Activated CD4-positive, CD25-positive, alpha-beta regulatory T cell treated with anti-CD3 and anti-CD28 coated beads, Interleukin-2, amount 50 U/mL, for 72 hours (primary cell): ENCODE measurements at regions not wholly inside any gene's neighbourhood (a gene's known extent, or its start where the extent isn't known, plus 50 kb on each side); places are given as distances from the start of the nearest gene placed in this dataset.

Source experiments
- DNase-seq: peaks from one replicate; pipeline ENCODE4 v3.0.0; 2021

DNA sequence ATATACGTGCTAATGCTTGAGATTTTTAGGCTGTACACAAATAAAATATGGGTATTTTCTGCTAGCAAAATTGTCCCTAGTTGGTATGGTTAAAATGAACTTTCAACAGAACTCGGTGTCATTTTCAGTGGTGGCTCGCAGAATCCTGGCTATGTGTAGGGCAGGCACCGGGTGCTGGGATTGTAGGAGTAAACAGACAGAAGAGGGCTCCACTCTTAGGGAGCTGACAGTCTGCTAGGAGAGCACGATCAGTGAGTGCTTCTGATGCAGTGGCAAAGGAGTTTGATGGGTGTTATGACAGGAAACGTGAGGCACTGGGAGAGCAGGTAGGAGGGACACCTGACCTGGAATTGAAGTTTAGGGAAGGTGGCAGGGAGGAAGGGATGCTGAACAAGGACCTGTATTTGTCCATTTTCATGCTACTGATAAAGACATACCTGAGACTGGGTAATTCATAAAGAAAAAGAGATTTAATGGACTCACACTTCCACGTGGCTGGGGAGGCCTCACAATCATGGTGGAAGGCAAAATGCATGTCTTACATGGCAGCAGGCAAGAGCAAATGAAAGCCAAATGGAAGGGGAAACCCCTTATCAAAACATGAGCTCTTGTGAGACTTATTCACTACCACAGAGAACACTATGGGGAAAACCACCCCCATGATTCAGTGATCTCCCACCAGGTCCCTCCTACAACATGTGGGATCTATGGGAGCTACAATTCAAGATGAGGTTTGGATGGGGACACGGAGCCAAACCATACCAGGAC lies 105.4 kb upstream of the LCLAT1 start:
- DNase-seq, result no peak

DNA sequence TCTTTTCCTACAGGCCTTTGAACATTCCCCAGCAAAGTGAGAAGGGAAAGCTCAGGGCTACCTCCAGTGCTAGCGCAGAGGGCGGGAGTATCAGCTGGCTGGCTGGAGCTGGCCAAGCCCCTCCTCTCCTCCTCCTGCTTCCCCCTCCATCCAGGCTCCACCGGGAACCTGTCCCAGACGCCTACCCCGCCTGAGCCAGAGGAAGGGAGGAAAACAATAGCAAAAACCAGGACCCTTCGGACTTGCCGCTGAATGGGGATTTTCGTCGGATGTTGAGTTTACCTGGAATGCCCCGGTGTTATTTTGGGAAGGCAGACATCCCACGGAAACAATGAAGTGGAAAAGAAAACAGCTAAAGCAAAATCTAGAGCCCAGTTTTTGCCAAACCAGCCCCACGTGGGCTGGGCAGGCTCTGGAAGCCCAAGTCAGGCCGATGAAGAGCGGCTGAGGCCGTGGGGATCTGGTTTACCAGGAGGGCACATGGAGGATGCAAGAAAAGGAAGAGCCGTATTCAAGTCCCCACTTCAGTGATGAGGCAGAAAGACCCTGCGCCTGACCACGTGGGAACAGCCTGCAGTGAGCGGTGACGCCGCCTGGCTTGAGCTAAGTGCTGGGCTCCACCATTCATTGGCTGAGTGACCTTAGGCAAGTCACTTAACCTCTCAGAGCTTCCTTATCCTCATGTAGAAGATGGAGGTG lies 100.4 kb upstream of the LCLAT1 start:
- DNase-seq, result no peak

DNA sequence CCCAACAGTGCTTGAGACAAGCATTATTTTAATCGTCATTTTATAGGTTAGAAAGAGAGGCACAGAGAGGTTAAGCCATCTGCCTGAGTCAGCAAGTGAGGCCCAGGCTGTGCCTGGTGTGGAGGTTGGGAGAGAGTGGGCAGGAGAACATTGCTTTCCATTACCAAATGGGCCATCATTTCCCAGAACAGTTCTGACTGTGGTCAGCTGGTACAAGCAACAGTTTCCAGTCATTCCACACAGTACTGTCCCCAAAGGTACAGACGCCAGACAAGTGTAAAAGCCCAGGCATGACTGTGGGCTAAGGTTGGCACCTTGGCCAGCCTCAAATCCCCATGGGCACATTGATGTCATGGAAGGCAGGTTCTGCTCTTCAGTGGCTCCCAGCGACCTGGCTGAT lies 98.2 kb upstream of the LCLAT1 start:
- no peak for DNase-seq

DNA sequence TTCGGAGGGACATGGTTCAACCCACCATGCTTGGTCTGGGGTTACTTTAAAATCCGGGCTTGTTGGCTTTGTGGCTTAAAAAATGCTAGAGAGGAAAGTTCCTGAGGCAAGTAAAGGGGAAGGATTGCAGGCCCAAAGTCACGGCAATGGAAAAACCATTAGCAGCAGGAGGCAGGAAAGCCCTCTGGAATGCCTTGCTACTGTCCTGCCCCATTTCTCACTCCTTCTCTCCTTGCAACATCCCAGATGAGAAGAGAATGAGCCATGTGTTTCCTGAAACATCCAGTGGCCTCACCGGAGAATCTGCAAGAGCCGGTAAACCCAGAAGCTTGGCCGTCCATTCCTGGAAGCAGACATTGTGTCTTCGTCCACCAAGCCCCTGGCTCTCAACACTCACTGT lies 97.4 kb upstream of the LCLAT1 start:
- DNase-seq, result no peak

DNA sequence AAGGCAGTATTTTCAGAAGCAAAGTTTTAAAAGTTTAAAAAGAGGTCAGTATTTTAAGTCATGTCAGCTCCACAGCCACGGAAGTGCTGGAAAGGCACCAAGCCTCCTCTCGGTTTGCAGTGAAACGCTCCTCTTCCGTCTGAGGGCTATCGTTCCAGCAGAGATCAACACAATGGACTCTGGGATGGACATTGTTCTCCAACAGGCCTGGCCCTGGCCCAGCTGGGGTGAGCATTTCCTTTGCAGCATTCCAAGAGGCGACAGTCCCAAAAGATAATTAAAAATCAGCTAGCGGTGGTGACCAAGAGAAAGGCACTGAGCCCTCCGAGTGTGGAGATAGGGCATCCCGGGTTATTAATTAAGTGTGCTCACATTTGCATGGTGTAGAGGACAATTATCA lies 95.9 kb upstream of the LCLAT1 start:
- DNase-seq, result no peak

DNA sequence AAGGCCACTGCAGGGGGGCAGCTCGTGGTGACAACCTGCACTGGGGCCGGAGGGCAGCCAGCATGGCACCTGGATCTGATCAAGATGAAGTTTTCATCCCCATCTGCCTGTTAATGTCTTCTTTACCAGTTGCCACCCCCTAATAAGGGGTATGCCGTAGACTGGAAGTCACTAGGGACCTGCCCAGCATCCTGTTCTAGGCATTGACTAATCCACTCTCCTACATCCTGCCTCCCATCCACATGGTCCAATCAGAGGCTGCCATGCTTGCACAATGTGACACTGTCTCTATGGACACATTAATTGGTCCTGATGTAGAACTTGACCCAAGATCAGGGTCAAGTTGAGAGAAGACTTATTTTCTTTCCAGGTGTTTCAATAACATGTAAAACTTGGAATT lies 95.1 kb upstream of the LCLAT1 start:
- DNase-seq, result no peak

DNA sequence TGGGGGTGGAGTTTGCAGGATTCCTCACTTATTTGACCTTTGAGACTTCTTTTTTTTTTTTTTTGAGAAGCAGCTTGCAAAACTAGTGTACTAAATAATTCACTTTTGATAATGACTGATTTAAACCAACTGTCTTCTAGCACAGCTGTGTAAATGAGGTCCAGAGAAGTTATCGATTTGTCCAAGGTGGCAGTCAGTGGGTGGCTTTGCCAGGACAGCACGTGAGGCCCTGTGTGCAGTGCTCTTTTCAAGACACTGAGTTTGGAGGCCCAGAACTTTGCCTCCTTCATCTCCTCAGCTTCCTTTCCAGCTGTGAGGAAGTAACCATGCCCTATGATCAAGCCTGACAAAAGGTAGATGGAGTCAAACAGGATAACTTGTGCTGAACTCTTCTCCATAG lies 92.9 kb upstream of the LCLAT1 start:
- DNase-seq, result no peak

DNA sequence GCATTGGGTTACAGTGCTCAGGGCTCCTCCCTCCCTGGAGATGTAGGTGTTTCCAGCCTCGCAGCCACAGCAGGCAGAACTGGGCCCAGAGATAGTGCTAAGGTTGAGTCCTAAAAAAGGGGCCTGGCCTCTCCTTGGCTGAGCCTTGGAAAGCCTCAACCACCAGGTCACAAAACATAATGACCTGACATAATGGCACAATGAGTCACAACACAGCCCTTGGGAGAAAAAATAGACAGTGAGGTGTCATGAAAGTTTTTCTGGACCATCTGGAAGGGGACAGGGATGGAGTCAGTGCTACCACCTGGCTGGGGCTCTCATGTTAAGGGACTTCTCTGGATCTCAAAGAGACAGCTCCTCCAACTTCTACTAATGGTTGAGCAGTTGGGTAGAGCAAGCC lies 92.4 kb upstream of the LCLAT1 start:
- DNase-seq, result no peak

DNA sequence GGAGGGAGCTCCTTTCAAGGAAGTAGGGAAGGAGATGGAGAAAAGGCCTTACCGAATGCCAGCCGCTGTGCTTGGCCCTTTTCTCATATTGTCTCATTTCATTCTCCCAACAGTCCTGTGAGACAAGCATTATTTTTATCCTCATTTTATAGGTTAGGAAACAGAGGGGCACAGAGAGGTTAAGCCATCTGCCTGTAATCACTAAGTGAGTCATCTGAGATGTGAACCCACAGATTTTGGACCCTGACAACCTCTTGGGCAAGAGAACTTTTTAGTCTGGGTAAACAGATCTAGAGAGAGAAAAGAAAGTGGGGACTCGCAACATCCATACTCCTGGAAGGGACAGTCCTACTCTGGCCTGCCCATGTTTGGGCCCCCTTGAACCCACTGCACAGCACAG lies 91.7 kb upstream of the LCLAT1 start:
- DNase-seq, result no peak

DNA sequence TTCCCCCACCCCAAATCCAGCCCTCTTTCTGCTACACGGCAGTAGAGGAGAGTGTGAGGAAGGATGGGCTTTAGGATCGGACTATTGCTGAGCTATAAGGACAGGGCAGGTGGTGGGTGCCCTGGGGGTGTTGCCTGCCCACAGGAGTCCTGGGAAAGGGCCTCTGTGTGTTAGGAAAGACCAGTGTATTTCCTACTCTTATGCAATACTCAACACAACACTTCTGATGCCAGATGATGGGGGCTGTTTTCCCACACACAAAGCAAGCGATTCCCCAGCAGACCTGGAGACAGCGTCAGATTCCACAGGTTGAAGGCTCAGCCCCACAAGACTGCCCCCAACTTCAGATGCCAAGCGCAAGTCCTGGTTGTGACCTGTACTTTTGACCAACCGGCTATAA lies 91.0 kb upstream of the LCLAT1 start:
- DNase-seq, result no peak

DNA sequence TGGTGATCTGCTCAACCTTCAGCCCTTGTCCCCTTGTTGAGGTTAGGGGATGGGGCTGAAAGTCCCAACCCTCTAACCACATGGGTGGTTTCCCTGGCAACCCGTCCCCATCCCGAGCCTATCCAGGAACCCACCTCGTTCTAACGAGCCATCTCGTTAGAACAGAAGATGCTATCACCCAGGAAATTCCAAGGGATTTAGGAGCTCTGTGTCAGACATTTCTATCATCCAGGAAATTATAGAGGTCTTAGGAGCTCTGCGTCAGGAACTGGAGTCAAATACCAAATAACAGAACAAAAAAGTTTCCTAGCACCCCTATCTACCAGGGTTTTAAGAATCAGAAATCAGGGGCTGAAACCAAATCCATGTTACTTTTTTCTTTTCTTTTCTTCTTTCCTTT lies 90.3 kb upstream of the LCLAT1 start:
- no peak for DNase-seq

DNA sequence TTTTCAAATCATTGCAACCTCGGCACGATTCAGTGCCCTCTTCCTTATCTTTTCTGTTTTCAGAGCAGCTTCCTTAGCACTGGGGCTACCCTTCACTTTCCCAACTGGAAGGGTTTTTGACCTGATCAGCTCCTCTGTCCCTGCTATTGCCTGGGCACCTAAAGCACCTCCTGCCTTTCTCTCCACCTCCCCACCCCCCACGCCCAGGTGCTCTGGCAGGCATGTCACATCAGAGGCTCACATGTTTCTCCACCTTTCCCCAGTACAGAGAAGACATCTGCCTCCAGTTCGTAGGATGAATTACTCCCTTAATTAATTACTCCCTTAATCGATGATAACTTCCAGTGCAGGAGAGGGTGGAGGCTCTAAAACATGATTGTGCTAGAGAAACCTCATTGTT lies 88.7 kb upstream of the LCLAT1 start:
- DNase-seq, result no peak

DNA sequence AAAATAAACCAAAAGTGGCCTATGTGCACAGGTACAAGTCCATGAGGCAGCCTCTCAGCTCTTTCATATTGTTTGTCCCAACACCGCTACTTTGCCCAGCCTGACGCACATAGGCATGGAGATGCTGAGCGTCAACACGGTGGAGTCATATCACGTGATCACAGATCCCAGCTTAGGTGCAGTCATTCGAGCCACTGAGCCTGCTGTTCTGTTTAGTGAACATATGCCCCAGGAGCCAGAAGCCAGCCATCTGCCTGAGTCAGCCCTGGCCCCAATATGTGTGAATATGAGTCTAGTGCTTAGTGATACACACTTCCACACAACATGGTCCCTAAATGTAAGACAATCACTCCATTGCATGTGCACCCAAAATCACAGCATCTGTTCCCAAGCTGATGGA lies 88.2 kb upstream of the LCLAT1 start:
- DNase-seq, result no peak

DNA sequence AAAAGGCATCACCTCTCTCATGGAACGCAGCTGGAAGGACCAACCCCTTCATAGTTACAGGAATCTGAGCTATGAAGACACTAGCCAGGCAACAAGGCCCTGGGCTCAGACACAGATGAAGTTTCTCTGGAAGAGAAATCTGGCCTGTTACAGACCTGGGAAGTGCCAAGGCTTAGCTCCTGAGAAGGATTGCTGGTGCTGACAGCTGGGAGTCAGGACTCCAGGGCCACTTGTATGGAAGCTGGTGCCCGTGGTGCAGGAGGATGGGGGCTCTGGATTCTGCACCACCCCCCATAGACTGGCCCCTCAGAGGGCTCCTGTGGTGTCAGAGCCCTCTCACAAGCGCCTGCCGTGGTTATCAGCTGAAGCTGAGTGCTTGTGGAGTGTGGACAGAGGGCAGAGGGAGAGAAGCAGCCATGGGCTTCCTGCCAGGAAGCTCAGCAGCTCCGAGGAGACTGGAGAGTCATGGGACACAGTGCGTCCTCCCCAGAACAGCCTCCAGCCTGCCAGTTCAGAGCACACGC lies 87.3 kb upstream of the LCLAT1 start:
- DNase-seq, result no peak

DNA sequence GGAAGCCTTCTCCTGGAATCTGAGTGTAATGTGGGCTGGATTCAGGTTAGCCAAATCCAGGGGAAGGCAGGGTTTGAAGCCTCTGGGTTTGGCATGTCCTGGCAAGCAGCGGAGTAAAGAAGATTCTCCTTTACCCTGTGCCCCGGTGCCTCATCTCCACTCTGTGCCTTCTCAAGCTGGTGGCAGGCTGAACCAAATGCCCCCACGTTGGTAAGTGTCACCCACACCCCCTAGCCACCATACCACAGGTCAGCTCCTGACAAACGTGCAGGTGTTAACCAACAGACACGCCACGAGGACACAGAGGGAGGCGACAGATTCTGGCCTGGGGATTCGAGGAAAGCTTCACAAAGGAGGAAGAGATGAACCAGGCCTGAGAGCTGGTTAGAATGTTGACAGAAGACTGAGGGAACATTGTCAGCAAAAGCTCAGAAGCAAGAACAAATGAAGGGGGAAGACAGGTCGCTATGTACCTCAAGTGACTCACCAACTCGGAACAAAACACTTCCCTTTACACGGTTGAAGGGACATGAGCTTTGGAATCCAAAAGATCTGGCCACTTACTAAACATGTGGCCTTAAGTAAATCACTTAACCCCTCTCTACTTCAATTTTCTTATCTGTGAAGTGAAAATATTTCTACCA lies 85.2 kb upstream of the LCLAT1 start:
- no peak for DNase-seq

DNA sequence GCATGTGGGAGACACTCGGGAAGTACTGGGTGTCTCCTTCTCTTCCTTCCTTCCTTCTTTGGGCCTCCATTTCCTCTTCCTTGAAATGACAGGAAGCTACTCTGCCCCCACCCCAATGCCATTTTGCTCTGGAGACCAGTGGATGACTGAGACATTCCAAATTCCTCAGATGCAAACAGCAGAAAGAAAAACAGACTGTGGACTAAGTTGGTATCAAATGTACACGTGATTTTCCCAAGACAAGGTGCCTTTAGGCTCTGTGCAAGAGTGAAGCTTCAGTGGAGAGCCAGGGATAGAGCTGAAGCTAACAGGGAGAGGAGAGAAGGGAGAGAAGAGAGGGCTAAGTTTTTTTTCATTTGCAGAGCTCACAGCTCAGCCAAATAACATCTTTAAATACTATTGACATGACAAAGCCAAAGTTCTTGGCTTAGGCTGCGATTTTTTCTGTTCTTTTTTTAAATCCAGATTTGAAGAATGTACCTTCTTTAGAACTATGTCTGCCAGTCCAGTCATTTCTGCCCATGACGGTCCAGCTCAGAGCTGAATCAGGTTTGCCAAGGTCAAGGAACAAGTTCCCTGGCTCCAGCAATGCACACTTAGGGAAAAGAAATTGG lies 84.5 kb upstream of the LCLAT1 start:
- DNase-seq, result no peak

DNA sequence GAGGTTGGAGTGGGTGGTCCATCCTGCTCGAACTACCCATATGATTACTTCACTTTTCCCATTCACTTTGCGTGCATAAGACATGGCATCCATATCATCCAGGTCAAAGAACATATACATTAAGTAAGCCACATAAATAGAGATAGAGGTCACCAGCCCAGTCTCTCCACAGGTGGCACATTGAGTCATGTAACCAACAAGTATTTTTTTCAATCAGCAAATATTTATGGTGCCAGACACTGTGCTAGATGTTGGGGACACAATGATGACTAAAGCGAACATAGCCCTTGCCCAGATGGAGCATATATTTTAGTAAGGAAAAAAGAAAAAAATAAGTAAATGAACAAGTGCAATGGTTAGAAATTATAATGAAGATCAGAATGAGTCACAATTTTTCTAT lies 83.6 kb upstream of the LCLAT1 start:
- no peak for DNase-seq

DNA sequence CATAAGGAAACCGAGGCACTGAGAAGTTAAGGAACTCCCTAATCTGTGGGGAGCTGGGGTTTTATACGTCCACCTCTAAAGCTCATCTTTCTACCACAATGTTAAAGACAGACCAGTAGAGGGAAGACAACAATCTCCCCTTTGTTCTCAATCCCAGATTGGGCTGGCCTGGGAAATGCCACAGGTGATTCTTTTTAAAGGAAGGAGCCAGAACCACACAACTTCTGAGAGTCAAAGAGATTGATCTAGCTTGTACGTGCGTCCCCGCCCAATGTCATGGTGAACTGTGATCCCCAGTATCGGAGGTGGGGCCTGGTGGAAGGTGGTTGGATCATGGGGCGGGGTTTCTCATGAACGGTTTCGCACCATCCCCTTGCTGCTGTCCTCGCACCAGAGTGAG lies 81.8 kb upstream of the LCLAT1 start:
- DNase-seq, result no peak

DNA sequence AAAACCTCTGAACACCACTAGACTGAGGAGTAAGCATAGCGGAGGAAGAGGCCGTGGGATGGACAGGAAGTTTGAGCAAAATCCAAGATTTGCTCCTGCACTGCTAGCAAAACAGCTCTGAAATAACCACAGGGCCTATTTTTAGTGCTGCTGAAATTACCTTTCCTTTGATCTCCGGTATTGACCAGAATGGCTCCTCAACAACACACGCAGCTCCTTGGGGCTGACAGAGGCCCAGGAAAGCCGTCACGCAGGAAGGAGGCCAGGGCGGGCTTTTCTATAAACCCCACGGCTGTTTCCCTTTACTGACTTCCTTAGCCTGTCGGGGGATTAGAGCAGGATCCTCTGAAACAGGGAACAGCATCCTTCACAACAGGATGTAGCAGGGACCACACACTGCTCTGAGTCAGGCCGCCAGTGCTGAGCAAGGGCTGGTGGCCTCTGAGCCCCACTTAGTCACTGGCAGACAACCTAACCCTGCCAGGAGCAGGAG lies 80.8 kb upstream of the LCLAT1 start:
- DNase-seq, result no peak

DNA sequence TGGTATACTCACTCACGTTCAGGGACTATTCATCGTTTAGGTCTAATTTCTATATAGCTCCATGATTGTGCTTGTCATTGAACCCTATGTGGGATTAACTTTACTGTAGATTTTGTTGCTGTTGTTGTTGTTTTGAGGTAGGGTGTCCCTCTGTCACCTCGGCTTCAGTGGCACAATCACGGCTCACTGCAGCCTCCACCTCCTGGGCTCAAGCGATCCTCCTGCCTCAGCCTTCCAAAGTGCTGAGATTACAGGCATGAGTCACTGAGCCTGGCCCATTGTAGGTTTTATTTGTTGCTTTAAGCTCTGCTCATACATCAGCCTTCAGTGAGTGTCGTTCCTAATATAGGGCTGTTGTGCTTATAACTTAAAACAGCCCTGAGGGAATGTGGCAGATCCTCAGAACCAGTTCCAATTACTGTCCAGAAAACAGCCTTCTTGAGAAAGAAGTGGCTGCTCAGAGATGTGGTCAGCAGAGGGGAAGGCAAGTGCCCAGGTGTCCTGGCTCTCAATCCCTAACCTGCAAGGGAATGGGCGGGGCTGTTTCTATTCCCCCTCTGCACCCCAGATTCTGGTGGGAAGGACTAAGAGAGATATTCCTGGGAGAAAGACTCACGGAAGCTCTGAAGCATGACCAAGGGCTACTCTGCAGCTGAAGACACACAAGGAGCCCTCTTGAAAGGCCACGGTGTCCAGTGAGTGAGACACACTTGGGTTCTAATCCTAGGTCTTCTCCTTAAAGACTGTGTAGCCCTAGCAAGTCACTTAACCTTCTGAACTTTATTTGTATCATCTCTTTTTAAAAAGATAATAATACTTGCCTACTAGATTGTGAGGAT lies 79.6 kb upstream of the LCLAT1 start:
- no peak for DNase-seq

DNA sequence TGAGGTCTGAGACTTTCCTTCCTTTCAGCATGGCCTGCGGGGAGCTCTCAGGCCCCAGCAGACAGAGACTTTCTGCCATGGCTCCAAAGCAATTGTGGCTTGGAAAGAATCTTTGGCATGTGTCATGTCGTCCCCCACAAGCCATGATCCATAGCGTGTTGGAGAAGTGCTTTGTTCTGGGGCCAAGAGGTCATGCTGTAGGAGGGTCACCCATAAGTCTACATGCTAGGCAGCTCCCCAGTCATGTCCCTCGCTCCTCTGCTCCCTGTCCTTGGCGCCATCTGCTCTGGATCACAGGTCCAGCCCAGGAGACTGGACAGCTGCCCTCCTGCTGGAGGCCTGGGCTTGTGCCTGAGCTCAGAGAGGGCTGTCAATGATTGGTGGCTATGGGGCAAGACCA lies 78.8 kb upstream of the LCLAT1 start:
- DNase-seq, result no peak

DNA sequence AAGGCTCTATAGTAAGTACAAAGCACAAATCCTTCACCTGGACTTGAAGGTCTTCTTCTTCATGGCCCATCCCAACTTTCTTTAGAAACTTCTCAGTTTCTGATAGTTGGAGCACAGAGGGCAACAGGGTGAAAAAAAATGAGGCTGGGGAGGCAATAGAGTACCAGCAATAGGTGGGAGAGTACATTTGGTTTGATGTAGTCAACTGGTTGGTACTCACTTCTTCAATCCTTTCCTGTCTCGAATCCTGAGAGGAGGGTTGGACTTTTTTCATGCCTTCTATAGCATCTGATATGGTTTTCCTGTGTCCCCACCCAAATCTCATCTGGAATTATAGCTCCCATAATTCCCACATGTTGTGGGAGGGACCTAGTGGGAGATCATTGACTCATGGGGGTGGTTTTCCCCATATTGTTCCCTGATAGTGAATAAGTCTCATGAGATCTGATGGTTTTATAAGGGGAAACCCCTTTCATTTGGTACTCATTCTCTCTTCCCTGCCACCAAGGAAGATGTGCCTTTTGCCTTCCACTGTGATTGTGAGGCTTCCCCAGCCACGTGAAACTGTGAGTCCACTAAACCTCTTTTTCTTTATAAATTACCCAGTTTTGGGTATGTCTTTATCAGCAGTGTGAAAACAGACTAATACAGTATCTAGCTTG lies 75.9 kb upstream of the LCLAT1 start:
- DNase-seq, result no peak
